ENCODE measurements at regions not wholly inside any gene's neighbourhood (a gene's known extent, or its start where the extent isn't known, plus 50 kb on each side); places are given as distances from the start of the nearest gene placed in this dataset.

GRCh38 chr14:78088916-78089315 lies 81.3 kb upstream of the NRXN3 start:
- no peak for TF ChIP-seq NFIC (IDR thresholded peaks at IDR 0.05; ENCODE audit: borderline replicate concordance)
- TF ChIP-seq TCF12 (IDR thresholded peaks at IDR 0.05) = no peak
- TF ChIP-seq, protein P1, sequence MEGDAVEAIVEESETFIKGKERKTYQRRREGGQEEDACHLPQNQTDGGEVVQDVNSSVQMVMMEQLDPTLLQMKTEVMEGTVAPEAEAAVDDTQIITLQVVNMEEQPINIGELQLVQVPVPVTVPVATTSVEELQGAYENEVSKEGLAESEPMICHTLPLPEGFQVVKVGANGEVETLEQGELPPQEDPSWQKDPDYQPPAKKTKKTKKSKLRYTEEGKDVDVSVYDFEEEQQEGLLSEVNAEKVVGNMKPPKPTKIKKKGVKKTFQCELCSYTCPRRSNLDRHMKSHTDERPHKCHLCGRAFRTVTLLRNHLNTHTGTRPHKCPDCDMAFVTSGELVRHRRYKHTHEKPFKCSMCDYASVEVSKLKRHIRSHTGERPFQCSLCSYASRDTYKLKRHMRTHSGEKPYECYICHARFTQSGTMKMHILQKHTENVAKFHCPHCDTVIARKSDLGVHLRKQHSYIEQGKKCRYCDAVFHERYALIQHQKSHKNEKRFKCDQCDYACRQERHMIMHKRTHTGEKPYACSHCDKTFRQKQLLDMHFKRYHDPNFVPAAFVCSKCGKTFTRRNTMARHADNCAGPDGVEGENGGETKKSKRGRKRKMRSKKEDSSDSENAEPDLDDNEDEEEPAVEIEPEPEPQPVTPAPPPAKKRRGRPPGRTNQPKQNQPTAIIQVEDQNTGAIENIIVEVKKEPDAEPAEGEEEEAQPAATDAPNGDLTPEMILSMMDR (IDR thresholded peaks at IDR 0.05) = no peak
- no peak for TF ChIP-seq POLR2AphosphoS5 (IDR thresholded peaks at IDR 0.05; ENCODE audit: low read depth, low read length)
